Mesenteric fat pad (tissue), 1 donor: ENCODE measurements at regions not wholly inside any gene's neighbourhood (a gene's known extent, or its start where the extent isn't known, plus 50 kb on each side); places are given as distances from the start of the nearest gene placed in this dataset.
"Not testable (repeated sequence)": the region's sequence is repeated elsewhere in the genome, so short reads cannot be mapped to it uniquely, and the experiment has no call there.

Experiments used
- DNase-seq: peaks from one replicate; pipeline ENCODE4 v3.0.0-alpha.2; 2020; ENCODE audit warnings: low spot score
- donor health status: DM: yes; HTN: yes; CAD: no.

- DNase-seq: no peak
Observed at GRCh38 chr7:51968461-51968860, 651.9 kb upstream of the COBL start.

GRCh38 chr7:51965454-51965853 lies 648.8 kb upstream of the COBL start:
- DNase-seq: no peak

- no peak for DNase-seq
Observed at GRCh38 chr7:51961804-51962203, 645.2 kb upstream of the COBL start.

GRCh38 chr7:51950813-51951212 lies 634.2 kb upstream of the COBL start:
- no peak for DNase-seq

GRCh38 chr7:51949726-51950644 lies 633.4 kb upstream of the COBL start:
- DNase-seq: no peak

GRCh38 chr7:51930834-51931233 lies 614.2 kb upstream of the COBL start:
- DNase-seq: no peak

GRCh38 chr7:51929818-51930217 lies 613.2 kb upstream of the COBL start:
- no peak for DNase-seq

GRCh38 chr7:51927738-51928137 lies 611.1 kb upstream of the COBL start:
- no peak for DNase-seq

- no peak for DNase-seq
Observed at GRCh38 chr7:51918581-51918980, 602.0 kb upstream of the COBL start.

- no peak for DNase-seq
Observed at GRCh38 chr7:51901489-51901840, 584.9 kb upstream of the COBL start.

GRCh38 chr7:51900755-51901488 lies 584.3 kb upstream of the COBL start:
- not testable (repeated sequence) for DNase-seq

- DNase-seq: no peak
Observed at GRCh38 chr7:51899611-51900010, 583.0 kb upstream of the COBL start.

GRCh38 chr7:51882412-51882811 lies 565.8 kb upstream of the COBL start:
- no peak for DNase-seq

- DNase-seq: no peak
Observed at GRCh38 chr7:51881309-51881708, 564.7 kb upstream of the COBL start.

- DNase-seq: no peak
Observed at GRCh38 chr7:51878865-51879264, 562.3 kb upstream of the COBL start.

GRCh38 chr7:51869452-51869851 lies 552.8 kb upstream of the COBL start:
- DNase-seq: no peak

GRCh38 chr7:51867117-51867516 lies 550.5 kb upstream of the COBL start:
- no peak for DNase-seq

- no peak for DNase-seq
Observed at GRCh38 chr7:51860305-51860704, 543.7 kb upstream of the COBL start.

- DNase-seq: no peak
Observed at GRCh38 chr7:51850126-51850525, 533.5 kb upstream of the COBL start.

- no peak for DNase-seq
Observed at GRCh38 chr7:51847461-51848134, 531.0 kb upstream of the COBL start.

GRCh38 chr7:51839130-51839529 lies 522.5 kb upstream of the COBL start:
- DNase-seq: not testable (repeated sequence)

GRCh38 chr7:51827631-51828030 lies 511.0 kb upstream of the COBL start:
- no peak for DNase-seq
